Gastrocnemius medialis (tissue), 4 donors: ENCODE measurements at regions not wholly inside any gene's neighbourhood (a gene's known extent, or its start where the extent isn't known, plus 50 kb on each side); places are given as distances from the start of the nearest gene placed in this dataset.

Experiments used
- ATAC-seq, 2 donors: fragments of 150-250 bp; one replicate each; pipeline ENCODE4 v1.9.1; 2016
- DNase-seq, 2 donors: peaks; one replicate each; pipeline ENCODE4 v3.0.0-alpha.2; 2019
- H3K27ac ChIP-seq, 4 donors: fragments of 200-600 bp; sonication (generic); 1 replicate in 1 of 4; 2 replicates in 3 of 4; pipeline ENCODE4 v1.5.1; 2016 to 2018; ENCODE audit warnings: mild to moderate bottlenecking in 2 of 4, moderate library complexity in 1 of 4
- H3K27me3 ChIP-seq, 3 donors: fragments of 200-600 bp; sonication (generic) in 2 of 3; 1 replicate in 1 of 3; 2 replicates in 2 of 3; pipeline versions ENCODE4 v1.5.1 to v1.6.0; 2016 to 2019; ENCODE audit warnings: mild to moderate bottlenecking in 1 of 3, moderate library complexity in 1 of 3
- H3K36me3 ChIP-seq, 2 donors: fragments of 200-600 bp; sonication (generic) in 1 of 2; one replicate each; pipeline ENCODE4 v1.5.1; 2017 to 2018
- H3K4me1 ChIP-seq, 2 donors: fragments of 200-600 bp; sonication (generic) in 1 of 2; one replicate each; pipeline ENCODE4 v1.5.1; 2016 to 2017; ENCODE audit warnings: mild to moderate bottlenecking in 2 of 2
- H3K4me3 ChIP-seq, 4 donors: fragments of 200-600 bp; sonication (generic) in 3 of 4; 1 replicate in 1 of 4; 2 replicates in 3 of 4; pipeline ENCODE4 v1.5.1; 2016 to 2019; ENCODE audit warnings: mild to moderate bottlenecking in 2 of 4
- H3K9me3 ChIP-seq, 3 donors: fragments of 200-600 bp; sonication (generic) in 2 of 3; 1 replicate in 1 of 3; 2 replicates in 2 of 3; pipeline ENCODE4 v1.5.1; 2016 to 2019
- POLR2A ChIP-seq, 2 donors: fragments of 450-650 bp; IDR thresholded peaks; one replicate each; pipeline ENCODE4 v1.6.1; 2017; ENCODE audit warnings: antibody characterized with exemption in 2 of 2, mild to moderate bottlenecking in 2 of 2, moderate library complexity in 2 of 2
- in situ Hi-C, 4 donors: fragments of 200-750 bp; cut with MboI; loops; one replicate each; pipeline versions ENCODE4 v1.15.0 to v1.8.0; 2017; ENCODE audit warnings: low sequenced_read_pairs in 4 of 4
- intact Hi-C: fragments of 100-400 bp; cut with DNase I; formaldehyde crosslinking; loops from one replicate; pipeline ENCODE4 v1.15.1; 2023; ENCODE audit warnings: low total_unique reads
- TF ChIP-seq, protein P1 (sequence below), 5 experiments: fragments of 450-650 bp in 3 of 5; fragments of 200-600 bp in 2 of 5; sonication (generic) in 2 of 5; IDR thresholded peaks in 4 of 5; conservative IDR thresholded peaks in 1 of 5; 1 replicate in 4 of 5; 2 replicates in 1 of 5; pipeline ENCODE4 v1.5.1; 2016 to 2019; ENCODE audit warnings: antibody characterized with exemption in 5 of 5, mild to moderate bottlenecking in 3 of 5, moderate library complexity in 3 of 5

DNA sequence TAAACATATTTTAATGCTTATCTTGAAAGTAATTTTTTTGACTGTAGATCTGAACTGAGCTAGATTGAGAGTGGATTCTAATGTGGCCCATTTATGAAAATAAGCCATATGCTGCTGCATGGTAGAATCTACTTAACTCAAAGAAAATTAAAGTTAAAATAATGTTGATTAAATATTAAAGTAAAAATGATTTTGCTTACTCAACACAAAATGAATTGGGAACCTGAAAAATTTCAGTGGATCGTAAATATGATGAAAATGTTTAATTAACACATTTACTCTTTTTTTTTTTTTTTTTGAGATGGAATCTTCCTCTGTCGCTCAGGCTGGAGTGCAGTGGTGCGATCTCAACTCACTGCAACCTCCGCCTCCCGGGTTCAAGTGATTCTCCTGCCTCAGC is 144.5 kb upstream of the HMGN3 start:
- TF ChIP-seq, protein P1, sequence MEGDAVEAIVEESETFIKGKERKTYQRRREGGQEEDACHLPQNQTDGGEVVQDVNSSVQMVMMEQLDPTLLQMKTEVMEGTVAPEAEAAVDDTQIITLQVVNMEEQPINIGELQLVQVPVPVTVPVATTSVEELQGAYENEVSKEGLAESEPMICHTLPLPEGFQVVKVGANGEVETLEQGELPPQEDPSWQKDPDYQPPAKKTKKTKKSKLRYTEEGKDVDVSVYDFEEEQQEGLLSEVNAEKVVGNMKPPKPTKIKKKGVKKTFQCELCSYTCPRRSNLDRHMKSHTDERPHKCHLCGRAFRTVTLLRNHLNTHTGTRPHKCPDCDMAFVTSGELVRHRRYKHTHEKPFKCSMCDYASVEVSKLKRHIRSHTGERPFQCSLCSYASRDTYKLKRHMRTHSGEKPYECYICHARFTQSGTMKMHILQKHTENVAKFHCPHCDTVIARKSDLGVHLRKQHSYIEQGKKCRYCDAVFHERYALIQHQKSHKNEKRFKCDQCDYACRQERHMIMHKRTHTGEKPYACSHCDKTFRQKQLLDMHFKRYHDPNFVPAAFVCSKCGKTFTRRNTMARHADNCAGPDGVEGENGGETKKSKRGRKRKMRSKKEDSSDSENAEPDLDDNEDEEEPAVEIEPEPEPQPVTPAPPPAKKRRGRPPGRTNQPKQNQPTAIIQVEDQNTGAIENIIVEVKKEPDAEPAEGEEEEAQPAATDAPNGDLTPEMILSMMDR (IDR thresholded peaks at IDR 0.05 in 4 of 5, conservative IDR thresholded peaks at IDR 0.05 in 1 of 5): no peak
- no peak for TF ChIP-seq POLR2A (IDR thresholded peaks at IDR 0.05)
- no peak overlapping the region for H3K4me3 ChIP-seq
- DNase-seq: no peak
- in situ Hi-C loops: no loop called here
- no peaks in the 10 kb centered on the region for H3K4me1 ChIP-seq
- no peaks in the 10 kb centered on the region for H3K27me3 ChIP-seq
- intact Hi-C loops: no loop called here
- no peaks in the 10 kb centered on the region for H3K36me3 ChIP-seq
- H3K9me3 ChIP-seq: no peaks in the 10 kb centered on the region
- ATAC-seq: no peak
- H3K27ac ChIP-seq: no peak overlapping the region

DNA sequence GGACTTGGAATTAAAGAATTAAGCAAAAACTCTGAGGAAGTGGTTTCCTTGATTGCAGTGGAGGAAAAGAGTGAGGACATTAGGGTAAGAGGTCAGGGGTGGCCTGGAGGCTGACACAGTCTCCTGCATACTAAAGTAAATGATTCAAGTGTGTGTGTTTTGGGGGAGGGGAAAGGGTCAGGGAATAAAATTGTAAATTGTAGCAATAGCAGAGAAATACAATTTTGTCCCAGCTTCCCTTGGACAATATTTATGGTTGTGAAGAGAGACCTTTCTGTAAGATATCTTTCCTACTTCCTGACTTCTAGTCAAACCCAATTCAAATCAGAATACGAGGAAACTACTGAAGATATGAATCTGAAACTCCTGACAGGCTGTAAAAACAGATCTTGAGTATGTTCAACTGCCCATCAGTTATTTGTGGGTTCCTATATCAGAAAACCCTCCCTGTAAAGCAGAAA is 143.4 kb upstream of the HMGN3 start:
- Histone ChIP-seq H3K4me3 (no peak overlapping the region), H3K9me3 (no peaks in the 10 kb centered on the region), H3K36me3 (no peaks in the 10 kb centered on the region), H3K4me1 (no peaks in the 10 kb centered on the region), H3K27ac (no peak overlapping the region), H3K27me3 (no peaks in the 10 kb centered on the region)
- no peak for DNase-seq
- in situ Hi-C loops (no loop called here), intact Hi-C loops (no loop called here)
- TF ChIP-seq POLR2A (IDR thresholded peaks at IDR 0.05): no peak
- TF ChIP-seq, protein P1 (IDR thresholded peaks at IDR 0.05 in 4 of 5, conservative IDR thresholded peaks at IDR 0.05 in 1 of 5): no peak
- no peak for ATAC-seq

GRCh38 chr6:79377047-79377446 is 142.6 kb upstream of the HMGN3 start:
- H3K9me3 ChIP-seq: no peaks in the 10 kb centered on the region
- no peak overlapping the region for H3K4me3 ChIP-seq
- ATAC-seq: no peak
- in situ Hi-C loops: no loop called here
- no peak overlapping the region for H3K27ac ChIP-seq
- no peaks in the 10 kb centered on the region for H3K36me3 ChIP-seq
- no peaks in the 10 kb centered on the region for H3K27me3 ChIP-seq
- DNase-seq: no peak
- H3K4me1 ChIP-seq: no peaks in the 10 kb centered on the region
- intact Hi-C loops: no loop called here
- TF ChIP-seq, protein P1 (IDR thresholded peaks at IDR 0.05 in 4 of 5, conservative IDR thresholded peaks at IDR 0.05 in 1 of 5): no peak
- no peak for TF ChIP-seq POLR2A (IDR thresholded peaks at IDR 0.05)

- intact Hi-C loops (no loop called here), in situ Hi-C loops (no loop called here)
- no peak overlapping the region for H3K27ac ChIP-seq
- no peaks in the 10 kb centered on the region for H3K27me3 ChIP-seq
- no peak overlapping the region for H3K4me3 ChIP-seq
- H3K36me3 ChIP-seq: no peaks in the 10 kb centered on the region
- H3K9me3 ChIP-seq: no peaks in the 10 kb centered on the region
- ATAC-seq (no peak), DNase-seq (no peak)
- no peaks in the 10 kb centered on the region for H3K4me1 ChIP-seq
- no peak for TF ChIP-seq POLR2A (IDR thresholded peaks at IDR 0.05)
- TF ChIP-seq, protein P1 (IDR thresholded peaks at IDR 0.05 in 4 of 5, conservative IDR thresholded peaks at IDR 0.05 in 1 of 5): no peak
Measured at GRCh38 chr6:79375635-79376337, 141.3 kb upstream of the HMGN3 start.

GRCh38 chr6:79374308-79374707 is 139.8 kb upstream of the HMGN3 start:
- Histone ChIP-seq H3K36me3 (no peaks in the 10 kb centered on the region), H3K9me3 (peaks cover 0 to 2% (median 0%) of the 10 kb centered on the region in 3 donors), H3K4me1 (no peaks in the 10 kb centered on the region), H3K27ac (no peak overlapping the region), H3K27me3 (no peaks in the 10 kb centered on the region), H3K4me3 (no peak overlapping the region)
- no peak for TF ChIP-seq POLR2A (IDR thresholded peaks at IDR 0.05)
- intact Hi-C loops (no loop called here), in situ Hi-C loops (no loop called here)
- ATAC-seq: no peak
- DNase-seq: no peak
